CD4-positive, alpha-beta T cell (primary cell): ENCODE measurements at regions not wholly inside any gene's neighbourhood (a gene's known extent, or its start where the extent isn't known, plus 50 kb on each side); places are given as distances from the start of the nearest gene placed in this dataset.
"Not testable (repeated sequence)": the region's sequence is repeated elsewhere in the genome, so short reads cannot be mapped to it uniquely, and the experiment has no call there.

Experiments
- ATAC-seq: fragments of 200-7000 bp; cut with Tn5 transposase; one replicate; pipeline ENCODE4 v1.10.0; 2022; ENCODE audit warnings: mild to moderate bottlenecking; ENCODE audit not compliant: poor library complexity
- CTCF ChIA-PET: fragments of 350-600 bp; sonication (Branson Sonifier 250); formaldehyde crosslinking; loops from one replicate; lab custom pipeline; 2021; ENCODE audit warnings: antibody characterized with exemption, inconsistent platforms; lab: Charles Lee
- POLR2A ChIA-PET: fragments of 350-600 bp; sonication (Branson Sonifier 250); formaldehyde crosslinking; loops from one replicate; lab custom pipeline; 2021; ENCODE audit warnings: antibody characterized with exemption, inconsistent platforms; lab: Charles Lee
- DNase-seq, 14 experiments: peaks; one replicate each; pipeline ENCODE4 v3.0.0-alpha.2; 2013 to 2020; ENCODE audit warnings: mixed read lengths in 2 of 14
- H3K27ac ChIP-seq, 2 donors: one replicate each; pipeline versions ENCODE4 v1.5.1 to v1.7.0; 2013; ENCODE audit warnings: low read length in 2 of 2, low read depth in 1 of 2, mild to moderate bottlenecking in 1 of 2
- H3K27me3 ChIP-seq, 2 experiments: 1 replicate in 1 of 2; 2 replicates in 1 of 2; pipeline versions ENCODE4 v1.6.1 to v1.7.0; 2013; ENCODE audit warnings: low read length in 2 of 2, control low read depth in 1 of 2, mild to moderate bottlenecking in 1 of 2, moderate library complexity in 1 of 2; ENCODE audit not compliant: insufficient read depth in 2 of 2, control insufficient read depth in 1 of 2
- H3K36me3 ChIP-seq: one replicate; pipeline ENCODE4 v1.6.1; 2013; ENCODE audit warnings: low read length, control low read depth; ENCODE audit not compliant: insufficient read depth
- H3K4me1 ChIP-seq: one replicate; pipeline ENCODE4 v1.6.1; 2013; ENCODE audit warnings: low read length, control low read depth; ENCODE audit not compliant: insufficient read depth
- H3K4me3 ChIP-seq: one replicate; pipeline ENCODE4 v1.5.1; 2013; ENCODE audit warnings: mild to moderate bottlenecking, low read length, moderate library complexity
- H3K9me3 ChIP-seq, 2 experiments: 1 replicate in 1 of 2; 2 replicates in 1 of 2; pipeline versions ENCODE4 v1.6.1 to v1.7.0; 2013; ENCODE audit warnings: low read length in 2 of 2, mild to moderate bottlenecking in 2 of 2, control low read depth in 1 of 2, moderate library complexity in 1 of 2; ENCODE audit not compliant: control insufficient read depth in 1 of 2, insufficient read depth in 1 of 2
- H3K27ac Mint-ChIP-seq: one replicate; pipeline ENCODE4 v1.8.0; 2020; ENCODE audit warnings: mixed read lengths
- H3K27me3 Mint-ChIP-seq: one replicate; pipeline ENCODE4 v1.8.0; 2021; ENCODE audit warnings: mixed read lengths
- H3K36me3 Mint-ChIP-seq: one replicate; pipeline ENCODE4 v1.8.0; 2021; ENCODE audit warnings: low read depth, mixed read lengths
- H3K4me1 Mint-ChIP-seq: one replicate; pipeline ENCODE4 v1.8.0; 2021; ENCODE audit warnings: low read depth, mixed read lengths
- H3K4me3 Mint-ChIP-seq: one replicate; pipeline ENCODE4 v1.8.0; 2020; ENCODE audit warnings: mild to moderate bottlenecking, mixed read lengths
- H3K9me3 Mint-ChIP-seq: one replicate; pipeline ENCODE4 v1.8.0; 2020; ENCODE audit warnings: mixed read lengths
- intact Hi-C, 2 experiments: fragments of 100-400 bp; cut with DNase I in 1 of 2; cut with micrococcal nuclease in 1 of 2; formaldehyde crosslinking; loops; one replicate each; pipeline versions ENCODE4 v1.15.1 to v1.9.0; 2023 to 2025; cut with DNase I, micrococcal nuclease
- TF ChIP-seq, protein P1 (sequence below): fragments of 200-600 bp; IDR thresholded peaks from one replicate; pipeline ENCODE4 v1.8.0; 2022; ENCODE audit warnings: antibody characterized with exemption, mild to moderate bottlenecking

DNA sequence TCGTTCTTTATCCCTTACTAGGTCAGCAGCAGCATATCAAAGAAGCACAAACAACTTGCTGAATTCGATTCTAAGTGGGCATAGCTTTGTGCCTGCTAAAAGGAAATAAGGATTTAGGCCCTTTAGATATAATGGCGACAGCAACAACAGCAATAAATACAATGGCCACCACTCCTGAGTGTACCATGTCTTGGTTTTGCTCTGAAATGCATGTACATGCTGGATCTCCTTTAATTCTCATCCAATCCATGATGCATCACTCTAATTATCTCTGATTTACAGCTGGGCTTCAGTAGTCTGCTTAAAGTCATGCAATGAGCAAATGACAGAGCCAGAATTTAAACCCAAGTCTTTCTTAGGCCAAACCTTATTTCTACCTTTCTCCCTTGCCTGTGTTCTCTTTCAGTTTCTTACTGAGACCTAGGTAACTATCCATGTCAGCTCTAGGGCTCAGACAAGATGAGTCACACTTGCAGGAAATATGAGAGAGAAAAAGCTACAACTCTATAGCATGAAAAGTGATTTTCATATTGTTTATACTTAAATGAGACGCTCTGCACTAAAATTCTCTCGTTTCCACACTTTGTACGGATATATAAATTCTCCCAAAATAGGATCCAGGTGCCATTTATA lies 111.8 kb downstream of the HMHB1 start:
- H3K4me3 ChIP-seq, result no peak overlapping the region
- Mint-ChIP-seq H3K27me3 (no peaks in the 10 kb centered on the region), H3K4me1 (no peaks in the 10 kb centered on the region), H3K4me3 (no peak overlapping the region), H3K36me3 (no peaks in the 10 kb centered on the region), H3K27ac (no peak overlapping the region), H3K9me3 (no peaks in the 10 kb centered on the region)
- no peaks in the 10 kb centered on the region for H3K4me1 ChIP-seq
- H3K27me3 ChIP-seq, result no peaks in the 10 kb centered on the region
- CTCF ChIA-PET, result no interaction called here
- ATAC-seq, result no peak
- intact Hi-C loops, result no loop called here
- H3K27ac ChIP-seq, result no peak overlapping the region
- H3K36me3 ChIP-seq, result no peaks in the 10 kb centered on the region
- DNase-seq, result no peak
- POLR2A ChIA-PET, result interaction anchor here (0.7 kb wide), 1 partner anchor 37 kb away, joined by 3 read pairs; no protein-coding TSS in a partner anchor
- no peaks in the 10 kb centered on the region for H3K9me3 ChIP-seq
- TF ChIP-seq, protein P1, sequence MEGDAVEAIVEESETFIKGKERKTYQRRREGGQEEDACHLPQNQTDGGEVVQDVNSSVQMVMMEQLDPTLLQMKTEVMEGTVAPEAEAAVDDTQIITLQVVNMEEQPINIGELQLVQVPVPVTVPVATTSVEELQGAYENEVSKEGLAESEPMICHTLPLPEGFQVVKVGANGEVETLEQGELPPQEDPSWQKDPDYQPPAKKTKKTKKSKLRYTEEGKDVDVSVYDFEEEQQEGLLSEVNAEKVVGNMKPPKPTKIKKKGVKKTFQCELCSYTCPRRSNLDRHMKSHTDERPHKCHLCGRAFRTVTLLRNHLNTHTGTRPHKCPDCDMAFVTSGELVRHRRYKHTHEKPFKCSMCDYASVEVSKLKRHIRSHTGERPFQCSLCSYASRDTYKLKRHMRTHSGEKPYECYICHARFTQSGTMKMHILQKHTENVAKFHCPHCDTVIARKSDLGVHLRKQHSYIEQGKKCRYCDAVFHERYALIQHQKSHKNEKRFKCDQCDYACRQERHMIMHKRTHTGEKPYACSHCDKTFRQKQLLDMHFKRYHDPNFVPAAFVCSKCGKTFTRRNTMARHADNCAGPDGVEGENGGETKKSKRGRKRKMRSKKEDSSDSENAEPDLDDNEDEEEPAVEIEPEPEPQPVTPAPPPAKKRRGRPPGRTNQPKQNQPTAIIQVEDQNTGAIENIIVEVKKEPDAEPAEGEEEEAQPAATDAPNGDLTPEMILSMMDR, result no peak

DNA sequence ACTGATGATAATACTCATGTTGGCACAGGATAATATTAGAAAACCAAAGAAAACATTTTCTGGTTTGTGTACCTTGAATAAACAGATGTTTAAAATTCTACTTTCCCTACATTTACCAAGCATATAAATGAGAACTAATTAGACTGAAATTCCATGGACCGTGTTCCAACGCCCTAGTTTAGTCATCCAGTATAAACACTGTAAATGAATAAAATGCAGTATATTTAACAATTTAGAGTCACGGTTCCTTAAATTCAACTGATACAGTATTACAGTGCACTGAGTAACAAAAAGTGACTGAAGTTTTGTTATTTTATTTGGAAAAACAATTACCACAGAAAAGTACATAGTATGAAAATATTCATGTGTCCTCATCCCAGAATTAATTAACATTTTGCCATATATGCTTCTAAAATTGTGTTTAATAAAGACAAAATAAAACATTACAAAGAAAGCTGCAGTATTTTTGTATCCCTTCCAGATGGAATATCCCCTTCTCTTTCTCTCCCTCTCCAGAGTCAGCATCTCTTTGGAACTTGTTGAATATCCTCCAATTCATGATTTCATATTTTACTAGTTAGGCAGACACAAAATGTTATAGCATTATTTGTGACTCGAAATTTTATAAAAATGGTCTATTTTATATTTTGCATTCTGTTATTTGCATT lies 112.5 kb downstream of the HMHB1 start:
- Mint-ChIP-seq H3K4me3 (no peak overlapping the region), H3K9me3 (no peaks in the 10 kb centered on the region), H3K27me3 (no peaks in the 10 kb centered on the region), H3K4me1 (no peaks in the 10 kb centered on the region), H3K27ac (no peak overlapping the region), H3K36me3 (no peaks in the 10 kb centered on the region)
- ATAC-seq (no peak), DNase-seq (no peak)
- intact Hi-C loops, result no loop called here
- TF ChIP-seq, protein P1, result no peak
- Histone ChIP-seq H3K9me3 (no peaks in the 10 kb centered on the region), H3K27me3 (no peaks in the 10 kb centered on the region), H3K36me3 (no peaks in the 10 kb centered on the region), H3K4me3 (no peak overlapping the region), H3K4me1 (no peaks in the 10 kb centered on the region), H3K27ac (no peak overlapping the region)
- POLR2A ChIA-PET, result no interaction called here
- CTCF ChIA-PET, result no interaction called here

DNA sequence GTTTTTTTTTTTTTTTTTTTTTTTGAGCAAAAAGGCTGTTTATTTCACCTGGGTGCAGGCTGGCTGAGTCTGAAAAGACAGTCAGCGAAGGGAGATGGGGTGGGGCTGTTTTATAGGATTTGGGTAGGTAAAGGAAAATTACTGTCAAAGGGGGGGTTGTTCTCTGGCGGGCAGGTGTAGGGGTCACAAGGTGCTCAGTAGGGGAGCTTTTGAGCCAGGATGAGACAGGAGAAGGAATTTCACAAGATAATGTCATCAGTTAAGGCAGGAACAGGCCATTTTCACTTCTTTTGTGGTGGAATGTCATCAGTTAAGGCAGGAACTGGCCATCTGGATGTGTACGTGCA lies 113.0 kb downstream of the HMHB1 start:
- H3K4me1 ChIP-seq, H3K27me3 ChIP-seq, CTCF ChIA-PET, H3K27ac ChIP-seq, H3K27ac Mint-ChIP-seq, H3K36me3 ChIP-seq, H3K9me3 Mint-ChIP-seq, H3K9me3 ChIP-seq, POLR2A ChIA-PET, ATAC-seq, DNase-seq, H3K36me3 Mint-ChIP-seq, H3K4me3 ChIP-seq, H3K27me3 Mint-ChIP-seq, H3K4me3 Mint-ChIP-seq, intact Hi-C loops, H3K4me1 Mint-ChIP-seq: not testable (repeated sequence)

DNA sequence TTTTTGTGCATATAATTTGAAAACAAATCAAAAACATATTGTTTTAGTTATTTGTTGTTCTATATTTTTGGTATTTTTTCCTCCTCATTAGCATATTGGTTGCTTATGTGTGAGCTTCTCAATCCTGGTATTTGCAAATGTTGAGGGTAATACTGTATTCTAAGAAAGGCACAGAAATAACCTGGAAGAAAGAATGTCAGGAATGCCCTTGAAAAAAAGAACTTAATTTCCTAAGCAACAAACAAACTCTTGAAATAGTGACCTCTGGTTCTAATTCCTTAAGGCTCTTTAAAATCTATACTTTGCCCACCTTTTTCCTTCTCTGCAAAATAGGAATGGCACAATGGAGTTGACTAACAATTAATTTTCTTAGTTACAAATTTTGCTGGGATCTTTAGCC lies 117.5 kb downstream of the HMHB1 start:
- Mint-ChIP-seq H3K9me3 (peaks cover 9% of the 10 kb centered on the region), H3K27ac (no peak overlapping the region), H3K4me3 (no peak overlapping the region), H3K27me3 (no peaks in the 10 kb centered on the region), H3K36me3 (peaks cover 7% of the 10 kb centered on the region), H3K4me1 (no peaks in the 10 kb centered on the region)
- ChIA-PET CTCF (no interaction called here), POLR2A (no interaction called here)
- H3K27ac ChIP-seq, result no peak overlapping the region
- no peaks in the 10 kb centered on the region for H3K9me3 ChIP-seq
- no peak for DNase-seq
- H3K36me3 ChIP-seq, result no peaks in the 10 kb centered on the region
- intact Hi-C loops, result no loop called here
- TF ChIP-seq, protein P1, result no peak
- no peaks in the 10 kb centered on the region for H3K27me3 ChIP-seq
- H3K4me3 ChIP-seq, result no peak overlapping the region
- ATAC-seq, result no peak
- H3K4me1 ChIP-seq, result no peaks in the 10 kb centered on the region
